Gastrocnemius medialis (tissue), 4 donors: ENCODE measurements at regions not wholly inside any gene's neighbourhood (a gene's known extent, or its start where the extent isn't known, plus 50 kb on each side); places are given as distances from the start of the nearest gene placed in this dataset.

Experiments
- POLR2A ChIP-seq, 2 donors: fragments of 450-650 bp; IDR thresholded peaks; one replicate each; pipeline ENCODE4 v1.6.1; 2017; ENCODE audit warnings: antibody characterized with exemption in 2 of 2, mild to moderate bottlenecking in 2 of 2, moderate library complexity in 2 of 2
- TF ChIP-seq, protein P1 (sequence below), 5 experiments: fragments of 450-650 bp in 3 of 5; fragments of 200-600 bp in 2 of 5; sonication (generic) in 2 of 5; IDR thresholded peaks in 4 of 5; conservative IDR thresholded peaks in 1 of 5; 1 replicate in 4 of 5; 2 replicates in 1 of 5; pipeline ENCODE4 v1.5.1; 2016 to 2019; ENCODE audit warnings: antibody characterized with exemption in 5 of 5, mild to moderate bottlenecking in 3 of 5, moderate library complexity in 3 of 5

DNA sequence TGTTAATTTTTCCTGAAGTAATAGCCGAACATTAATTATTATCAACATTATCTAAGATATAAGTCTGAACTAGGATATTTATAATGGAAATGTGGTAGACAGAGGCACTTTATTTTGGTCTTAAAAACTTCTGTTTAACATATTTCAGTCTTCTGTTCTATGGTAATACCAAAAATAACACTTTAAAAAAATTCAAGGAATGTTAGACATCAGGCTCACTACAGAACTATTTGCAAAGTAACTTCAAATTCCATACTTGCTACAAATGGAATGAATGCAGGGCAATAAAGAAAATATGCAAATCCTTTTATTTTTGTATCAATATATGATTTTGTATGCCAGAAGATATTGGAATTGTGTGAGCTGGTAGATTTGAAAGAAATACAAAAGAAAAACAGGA, 345.5 kb upstream of the DSEL start:
- TF ChIP-seq, protein P1, sequence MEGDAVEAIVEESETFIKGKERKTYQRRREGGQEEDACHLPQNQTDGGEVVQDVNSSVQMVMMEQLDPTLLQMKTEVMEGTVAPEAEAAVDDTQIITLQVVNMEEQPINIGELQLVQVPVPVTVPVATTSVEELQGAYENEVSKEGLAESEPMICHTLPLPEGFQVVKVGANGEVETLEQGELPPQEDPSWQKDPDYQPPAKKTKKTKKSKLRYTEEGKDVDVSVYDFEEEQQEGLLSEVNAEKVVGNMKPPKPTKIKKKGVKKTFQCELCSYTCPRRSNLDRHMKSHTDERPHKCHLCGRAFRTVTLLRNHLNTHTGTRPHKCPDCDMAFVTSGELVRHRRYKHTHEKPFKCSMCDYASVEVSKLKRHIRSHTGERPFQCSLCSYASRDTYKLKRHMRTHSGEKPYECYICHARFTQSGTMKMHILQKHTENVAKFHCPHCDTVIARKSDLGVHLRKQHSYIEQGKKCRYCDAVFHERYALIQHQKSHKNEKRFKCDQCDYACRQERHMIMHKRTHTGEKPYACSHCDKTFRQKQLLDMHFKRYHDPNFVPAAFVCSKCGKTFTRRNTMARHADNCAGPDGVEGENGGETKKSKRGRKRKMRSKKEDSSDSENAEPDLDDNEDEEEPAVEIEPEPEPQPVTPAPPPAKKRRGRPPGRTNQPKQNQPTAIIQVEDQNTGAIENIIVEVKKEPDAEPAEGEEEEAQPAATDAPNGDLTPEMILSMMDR (IDR thresholded peaks at IDR 0.05 in 4 of 5, conservative IDR thresholded peaks at IDR 0.05 in 1 of 5) = no peak
- TF ChIP-seq POLR2A (IDR thresholded peaks at IDR 0.05) = no peak
